HG02884 (cell line): ENCODE measurements at regions not wholly inside any gene's neighbourhood (a gene's known extent, or its start where the extent isn't known, plus 50 kb on each side); places are given as distances from the start of the nearest gene placed in this dataset.

Source experiments
- ATAC-seq: cut with Tn5 transposase; IDR thresholded peaks from one replicate; pipeline ENCODE4 v1.9.1; 2021; ENCODE audit warnings: mild to moderate bottlenecking, moderate library complexity; ENCODE audit not compliant: unreplicated experiment

- ATAC-seq, result no peak
These were observed 688.0 kb downstream of the KCNJ2 start for GRCh38 chr17:70857351-70857750.

- no peak for ATAC-seq
These were observed 690.5 kb downstream of the KCNJ2 start for GRCh38 chr17:70859829-70860228.

GRCh38 chr17:70862295-70862694 lies 693.0 kb downstream of the KCNJ2 start:
- no peak for ATAC-seq

GRCh38 chr17:70863436-70864248 lies 694.3 kb downstream of the KCNJ2 start:
- ATAC-seq, result no peak

GRCh38 chr17:70865993-70866804 lies 696.9 kb downstream of the KCNJ2 start:
- no peak for ATAC-seq

GRCh38 chr17:70868149-70868548 lies 698.8 kb downstream of the KCNJ2 start:
- ATAC-seq, result no peak

GRCh38 chr17:70869402-70870085 lies 700.2 kb downstream of the KCNJ2 start:
- no peak for ATAC-seq

- ATAC-seq, result no peak
These were observed 702.0 kb downstream of the KCNJ2 start for GRCh38 chr17:70871180-70871818.

GRCh38 chr17:70872103-70872502 lies 702.8 kb downstream of the KCNJ2 start:
- no peak for ATAC-seq

- ATAC-seq, result no peak
These were observed 706.5 kb downstream of the KCNJ2 start for GRCh38 chr17:70875729-70876310.

GRCh38 chr17:70878879-70879278 lies 709.5 kb downstream of the KCNJ2 start:
- ATAC-seq, result no peak

- ATAC-seq, result no peak
These were observed 710.1 kb downstream of the KCNJ2 start for GRCh38 chr17:70879401-70879800.

- ATAC-seq, result no peak
These were observed 711.8 kb downstream of the KCNJ2 start for GRCh38 chr17:70881093-70881492.

- no peak for ATAC-seq
These were observed 713.2 kb downstream of the KCNJ2 start for GRCh38 chr17:70882504-70882903.

GRCh38 chr17:70886648-70887047 lies 717.3 kb downstream of the KCNJ2 start:
- ATAC-seq, result no peak

- no peak for ATAC-seq
These were observed 719.0 kb downstream of the KCNJ2 start for GRCh38 chr17:70888324-70888723.

GRCh38 chr17:70891306-70891705 lies 722.0 kb downstream of the KCNJ2 start:
- ATAC-seq, result no peak

GRCh38 chr17:70892527-70892926 lies 723.2 kb downstream of the KCNJ2 start:
- no peak for ATAC-seq

- no peak for ATAC-seq
These were observed 727.5 kb downstream of the KCNJ2 start for GRCh38 chr17:70896843-70897242.

GRCh38 chr17:70897446-70897845 lies 728.1 kb downstream of the KCNJ2 start:
- ATAC-seq, result no peak

- ATAC-seq, result no peak
These were observed 732.5 kb downstream of the KCNJ2 start for GRCh38 chr17:70901870-70902269.
